Fibroblast of pulmonary artery (primary cell): ENCODE measurements at regions not wholly inside any gene's neighbourhood (a gene's known extent, or its start where the extent isn't known, plus 50 kb on each side); places are given as distances from the start of the nearest gene placed in this dataset.

Experiments
- DNase-seq: peaks from one replicate; pipeline ENCODE4 v3.0.0-alpha.2; 2010; ENCODE audit warnings: low read depth
- H3K4me3 ChIP-seq: replicated peaks from 2 replicates; pipeline ENCODE4 v1.5.1; 2011; ENCODE audit warnings: low read depth, mild to moderate bottlenecking, control low read depth, low read length, moderate library complexity
- CTCF ChIP-seq: IDR thresholded peaks from 2 replicates; pipeline ENCODE4 v1.5.1; 2011; ENCODE audit warnings: mild to moderate bottlenecking, control low read depth, low read length, inconsistent platforms; ENCODE audit errors: missing control alignments

GRCh38 chrX:109854096-109854495, 121.0 kb upstream of the ACSL4 start:
- no peak for TF ChIP-seq CTCF
- DNase-seq = no peak
- no peak overlapping the region for H3K4me3 ChIP-seq

- no peak for DNase-seq
- no peak overlapping the region for H3K4me3 ChIP-seq
- TF ChIP-seq CTCF = no peak
These were observed 122.4 kb upstream of the ACSL4 start for GRCh38 chrX:109855501-109855900.

GRCh38 chrX:109856974-109857373, 123.9 kb upstream of the ACSL4 start:
- peak; percentile 62 for TF ChIP-seq CTCF
- peak; percentile 58 for DNase-seq
- no peak overlapping the region for H3K4me3 ChIP-seq

- no peak for TF ChIP-seq CTCF
- no peak overlapping the region for H3K4me3 ChIP-seq
- peak; percentile 68 for DNase-seq
These were observed 124.6 kb upstream of the ACSL4 start for GRCh38 chrX:109857584-109858228.

GRCh38 chrX:109858602-109859341, 125.7 kb upstream of the ACSL4 start:
- TF ChIP-seq CTCF = no peak
- no peak overlapping the region for H3K4me3 ChIP-seq
- no peak for DNase-seq

- no peak overlapping the region for H3K4me3 ChIP-seq
- no peak for DNase-seq
- no peak for TF ChIP-seq CTCF
These were observed 126.6 kb upstream of the ACSL4 start for GRCh38 chrX:109859651-109860050.
